ENCODE measurements at regions not wholly inside any gene's neighbourhood (a gene's known extent, or its start where the extent isn't known, plus 50 kb on each side); places are given as distances from the start of the nearest gene placed in this dataset.

- H3K79me2 ChIP-seq (ENCODE audit: control insufficient read depth, insufficient read depth, low read length) = no peaks in the 10 kb centered on the region
- H3K4me1 ChIP-seq (ENCODE audit: control insufficient read depth, extremely low read depth, insufficient read depth, low read length) = no peaks in the 10 kb centered on the region
- no peak for FAIRE-seq
- H3K36me3 ChIP-seq (ENCODE audit: control insufficient read depth in 2 of 2, extremely low read depth in 1 of 2, insufficient read depth in 2 of 2, low read length in 2 of 2) = no peaks in the 10 kb centered on the region
- H3K4me2 ChIP-seq (ENCODE audit: insufficient read depth, low read length) = no peak overlapping the region
- ChIA-PET POLR2A (no interaction called here), CTCF (interaction anchor here (1.3 to 3.7 kb wide), 2 partner anchors 8 to 263 kb away, joined by 4 to 16 read pairs; no protein-coding TSS in a partner anchor)
- intact Hi-C loops (cut with micrococcal nuclease) = no loop called here
- dilution Hi-C loops (cut with MboI; ENCODE audit: extremely low pct_ligation_motif_present, low sequenced_read_pairs) = no loop called here
- no peak for DNase-seq (ENCODE audit: low read depth, low spot score)
- TF ChIP-seq FOS (IDR thresholded peaks at IDR 0.05; ENCODE audit: borderline replicate concordance, insufficient read depth, low read length) (no peak), EZH2 (IDR thresholded peaks at IDR 0.05; ENCODE audit: borderline replicate concordance, low read depth, low read length, severe bottlenecking) (no peak), GATA2 (IDR thresholded peaks at IDR 0.05; ENCODE audit: insufficient read depth, insufficient read length, low read depth, low read length) (no peak), POLR2A (IDR thresholded peaks at IDR 0.05; ENCODE audit: low read depth, low read length) (no peak), POLR2AphosphoS5 (IDR thresholded peaks at IDR 0.05; ENCODE audit: insufficient read depth, low read depth, low read length) (no peak), MYC (IDR thresholded peaks at IDR 0.05; ENCODE audit: low read depth, low read length) (no peak), CTCF (IDR thresholded peaks at IDR 0.05; ENCODE audit: extremely low read depth in 1 of 2, insufficient read depth in 1 of 2, low read depth in 1 of 2, low read length in 2 of 2) (no peak), MAX (IDR thresholded peaks at IDR 0.05; ENCODE audit: insufficient read depth, insufficient read length) (no peak), JUN (IDR thresholded peaks at IDR 0.05; ENCODE audit: borderline replicate concordance, insufficient read depth, insufficient read length, low read depth) (no peak)
- no TSS peak for BruUV-seq (replicated peaks)
- peaks cover 1 to 4% of the 10 kb centered on the region in 2 experiments for H3K27me3 ChIP-seq (ENCODE audit: control insufficient read depth in 2 of 2, insufficient read depth in 2 of 2, low read length in 2 of 2)
- H3K9ac ChIP-seq (replicated peaks; ENCODE audit: extremely low read depth, insufficient read depth, low read length) = no peak overlapping the region
- H3K4me3 ChIP-seq (replicated peaks in 1 of 3; ENCODE audit: insufficient read depth in 1 of 3, low read depth in 1 of 3, low read length in 3 of 3) = no peak overlapping the region
- no peaks in the 10 kb centered on the region for H4K20me1 ChIP-seq (replicated peaks; ENCODE audit: control insufficient read depth, extremely low read depth, insufficient read depth, low read length)
- H3K9me3 ChIP-seq (replicated peaks; ENCODE audit: control insufficient read depth, insufficient read depth, low read length) = no peaks in the 10 kb centered on the region
- H3K27ac ChIP-seq (ENCODE audit: insufficient read depth, low read depth, low read length) = no peak overlapping the region
- H2AFZ ChIP-seq (ENCODE audit: low read depth, low read length) = no peak overlapping the region
- no peaks in the 10 kb centered on the region for H3K9me1 ChIP-seq (replicated peaks; ENCODE audit: control insufficient read depth, extremely low read depth, insufficient read depth, low read length)
Measured at GRCh38 chr5:103487218-103487617, 75.4 kb downstream of the NUDT12 start.

Data from endothelial cell of umbilical vein (primary cell).